LNCAP (cell line): ENCODE measurements at regions not wholly inside any gene's neighbourhood (a gene's known extent, or its start where the extent isn't known, plus 50 kb on each side); places are given as distances from the start of the nearest gene placed in this dataset.

Experiments
- CTCF ChIP-seq: fragments of 450-650 bp; IDR thresholded peaks from 2 replicates; pipeline ENCODE4 v1.5.1; 2017; ENCODE audit warnings: mild to moderate bottlenecking

- TF ChIP-seq CTCF: no peak
These were observed 171.4 kb downstream of the TMTC3 start for GRCh38 chr12:88313554-88313953.

- TF ChIP-seq CTCF: no peak
These were observed 172.6 kb downstream of the TMTC3 start for GRCh38 chr12:88314706-88315105.

- TF ChIP-seq CTCF: no peak
These were observed 176.6 kb downstream of the TMTC3 start for GRCh38 chr12:88318726-88319125.

GRCh38 chr12:88325076-88325815 is 183.1 kb downstream of the TMTC3 start:
- TF ChIP-seq CTCF: no peak

- no peak for TF ChIP-seq CTCF
These were observed 183.7 kb downstream of the TMTC3 start for GRCh38 chr12:88325816-88326189.

- TF ChIP-seq CTCF: no peak
These were observed 185.2 kb downstream of the TMTC3 start for GRCh38 chr12:88327276-88327675.

- TF ChIP-seq CTCF: no peak
These were observed 186.0 kb downstream of the TMTC3 start for GRCh38 chr12:88328090-88328489.

- TF ChIP-seq CTCF: no peak
These were observed 187.7 kb downstream of the TMTC3 start for GRCh38 chr12:88329833-88330232.
